Ishikawa (cell line): ENCODE measurements at regions not wholly inside any gene's neighbourhood (a gene's known extent, or its start where the extent isn't known, plus 50 kb on each side); places are given as distances from the start of the nearest gene placed in this dataset.
A peak's percentile ranks its signal among the peaks of the same experiment; 100 is the strongest.

ENCODE experiments used
- CEBPB ChIP-seq: IDR thresholded peaks from 2 replicates; pipeline ENCODE4 v1.6.1; 2012
- CREB1 ChIP-seq: IDR thresholded peaks from 2 replicates; pipeline ENCODE4 v1.6.1; 2012; ENCODE audit warnings: low read depth
- EGR1 ChIP-seq: IDR thresholded peaks from 2 replicates; pipeline ENCODE4 v1.6.1; 2012
- EP300 ChIP-seq: IDR thresholded peaks from 2 replicates; pipeline ENCODE4 v1.6.1; 2012; ENCODE audit warnings: borderline replicate concordance
- FOXM1 ChIP-seq: IDR thresholded peaks from 2 replicates; pipeline ENCODE4 v1.6.1; 2012; ENCODE audit warnings: low read depth, borderline replicate concordance
- MAX ChIP-seq: IDR thresholded peaks from 2 replicates; pipeline ENCODE4 v1.6.1; 2012
- NFIC ChIP-seq: IDR thresholded peaks from 2 replicates; pipeline ENCODE4 v1.6.1; 2012
- RAD21 ChIP-seq: IDR thresholded peaks from 2 replicates; pipeline ENCODE4 v1.6.1; 2012; ENCODE audit warnings: low read depth
- REST ChIP-seq: IDR thresholded peaks from 2 replicates; pipeline ENCODE4 v1.6.1; 2012; ENCODE audit warnings: low read depth, mild to moderate bottlenecking
- TAF1 ChIP-seq: IDR thresholded peaks from 2 replicates; pipeline ENCODE4 v1.6.1; 2012; ENCODE audit warnings: low read depth, mild to moderate bottlenecking
- TCF12 ChIP-seq: IDR thresholded peaks from 2 replicates; pipeline ENCODE4 v1.6.1; 2012; ENCODE audit warnings: low read depth
- TEAD4 ChIP-seq: IDR thresholded peaks from 2 replicates; pipeline ENCODE4 v1.6.1; 2012
- USF1 ChIP-seq: IDR thresholded peaks from 2 replicates; pipeline ENCODE4 v1.6.1; 2012
- YY1 ChIP-seq: IDR thresholded peaks from 2 replicates; pipeline ENCODE4 v1.6.1; 2012; ENCODE audit warnings: low read depth
- ZBTB7A ChIP-seq: IDR thresholded peaks from 2 replicates; pipeline ENCODE4 v1.6.1; 2012; ENCODE audit warnings: low read depth

- TF ChIP-seq YY1: no peak
- no peak for TF ChIP-seq EGR1
- TF ChIP-seq USF1: no peak
- TF ChIP-seq CEBPB: no peak
- TF ChIP-seq NFIC: no peak
- TF ChIP-seq CREB1: no peak
- TF ChIP-seq REST: no peak
These were observed 1836.4 kb downstream of the TP53TG3F start for GRCh38 chr16:35295856-35296255.

GRCh38 chr16:35296962-35297653, 1837.7 kb downstream of the TP53TG3F start:
- TF ChIP-seq RAD21 (no peak), EP300 (no peak), ZBTB7A (no peak), REST (no peak), NFIC (no peak), CREB1 (no peak), FOXM1 (no peak), TCF12 (no peak), CEBPB (no peak), MAX (no peak), EGR1 (no peak), TAF1 (no peak), USF1 (no peak)

GRCh38 chr16:35298460-35299243, 1839.2 kb downstream of the TP53TG3F start:
- TF ChIP-seq EP300 (no peak), REST (no peak), CEBPB (peak; percentile 73)

GRCh38 chr16:35302859-35303258, 1843.4 kb downstream of the TP53TG3F start:
- TF ChIP-seq ZBTB7A (no peak), TEAD4 (no peak), TAF1 (no peak), CREB1 (no peak), EP300 (no peak), YY1 (no peak)

- TF ChIP-seq REST (no peak), FOXM1 (no peak), RAD21 (no peak), MAX (no peak), TEAD4 (no peak)
These were observed 1846.1 kb downstream of the TP53TG3F start for GRCh38 chr16:35305476-35305875.
